GM13977 (cell line): ENCODE measurements at regions not wholly inside any gene's neighbourhood (a gene's known extent, or its start where the extent isn't known, plus 50 kb on each side); places are given as distances from the start of the nearest gene placed in this dataset.

Experiments used
- DNase-seq: peaks from one replicate; pipeline ENCODE4 v3.0.0; 2012; ENCODE audit warnings: low spot score
- CTCF ChIP-seq: IDR thresholded peaks from 2 replicates; pipeline ENCODE4 v1.5.1; 2012; ENCODE audit warnings: mild to moderate bottlenecking, control low read depth; ENCODE audit not compliant: insufficient read depth; ENCODE audit errors: extremely low read depth, missing control alignments
- in situ Hi-C: fragments of 300-500 bp; cut with MboI; formaldehyde crosslinking; loops from one replicate; pipeline ENCODE4 v1.12.0; 2022; ENCODE audit warnings: low sequenced_read_pairs, low pct_unique_long_range_greater_than_20kb, mixed read lengths, inconsistent platforms; ENCODE audit not compliant: unreplicated experiment

- in situ Hi-C loops: no loop called here
- no peak for DNase-seq
Observed at GRCh38 chr13:106373304-106373988, 162.0 kb downstream of the EFNB2 start.

GRCh38 chr13:106372199-106373155 lies 163.0 kb downstream of the EFNB2 start:
- no peak for DNase-seq
- no peak for TF ChIP-seq CTCF
- in situ Hi-C loops: no loop called here

More at GRCh38 chr13:106373304-106373988, 162.0 kb downstream of the EFNB2 start:
- TF ChIP-seq CTCF: no peak

GRCh38 chr13:106371024-106371423 lies 164.4 kb downstream of the EFNB2 start:
- DNase-seq: no peak
- in situ Hi-C loops: no loop called here
- no peak for TF ChIP-seq CTCF

GRCh38 chr13:106369858-106370257 lies 165.6 kb downstream of the EFNB2 start:
- in situ Hi-C loops: no loop called here
- no peak for DNase-seq
- no peak for TF ChIP-seq CTCF

- TF ChIP-seq CTCF: no peak
- no peak for DNase-seq
- in situ Hi-C loops: no loop called here
Observed at GRCh38 chr13:106369091-106369490, 166.4 kb downstream of the EFNB2 start.

GRCh38 chr13:106367361-106367971 lies 168.0 kb downstream of the EFNB2 start:
- no peak for TF ChIP-seq CTCF
- DNase-seq: no peak
- in situ Hi-C loops: no loop called here
